ENCODE measurements at regions not wholly inside any gene's neighbourhood (a gene's known extent, or its start where the extent isn't known, plus 50 kb on each side); places are given as distances from the start of the nearest gene placed in this dataset.

DNA sequence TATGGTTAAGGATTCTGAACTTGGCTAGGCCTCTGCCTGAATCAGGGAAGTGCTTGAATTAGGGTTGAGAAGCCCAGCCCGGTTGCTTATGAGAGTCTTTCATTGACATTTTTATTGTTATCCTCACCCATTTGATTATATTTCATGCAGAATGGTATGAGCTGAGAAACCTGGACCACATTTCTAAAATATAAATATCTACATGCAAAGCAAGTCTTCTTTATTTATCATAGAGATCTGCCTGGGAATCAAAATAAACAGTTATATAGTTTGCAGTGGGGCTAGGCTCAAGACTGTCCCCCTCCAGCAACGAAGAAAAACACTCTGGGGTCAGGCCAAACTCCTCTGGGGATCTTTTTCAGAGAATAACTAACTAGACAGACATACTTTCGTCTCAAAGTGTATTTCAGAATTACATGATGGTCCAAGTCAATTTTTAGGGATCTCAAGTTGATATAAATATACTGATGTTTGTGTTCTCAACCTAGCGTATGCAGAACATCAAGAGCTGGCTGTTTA lies 675.4 kb upstream of the NR2F2 start:
- DNase-seq (ENCODE audit: low read depth in 1 of 2, low spot score in 1 of 2): no peak
- Histone ChIP-seq H3K27me3 (ENCODE audit: insufficient read depth, poor library complexity, severe bottlenecking) (no peaks in the 10 kb centered on the region), H3K4me3 (replicated peaks; ENCODE audit: insufficient read depth, low read length) (no peak overlapping the region), H3K27ac (replicated peaks) (no peak overlapping the region)
- TF ChIP-seq GABPA (IDR thresholded peaks at IDR 0.05; ENCODE audit: low read depth): no peak

DNA sequence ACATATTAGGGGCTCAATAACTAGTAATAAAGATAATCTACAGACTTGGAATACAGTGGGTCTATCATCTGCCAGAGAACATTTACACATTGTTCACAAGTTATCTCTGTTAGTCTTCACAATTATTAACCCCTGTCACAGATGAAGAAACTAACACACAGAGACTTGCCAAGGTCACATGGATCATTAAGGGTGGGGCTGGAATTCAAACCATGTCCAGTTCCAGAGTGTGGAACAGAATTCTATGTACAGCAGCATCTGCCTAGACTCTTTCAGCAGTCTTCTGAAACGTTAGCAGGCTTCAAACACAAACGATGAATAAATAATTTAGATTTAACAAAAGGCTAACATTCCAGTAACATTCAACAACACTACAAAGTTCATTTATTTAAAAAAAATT lies 673.9 kb upstream of the NR2F2 start:
- TF ChIP-seq GABPA (IDR thresholded peaks at IDR 0.05; ENCODE audit: low read depth) (no peak), SPI1 (IDR thresholded peaks at IDR 0.05; ENCODE audit: borderline replicate concordance, low read depth) (no peak), POLR2AphosphoS5 (IDR thresholded peaks at IDR 0.05; ENCODE audit: low read depth) (no peak)
- TF ChIP-seq, protein P1, sequence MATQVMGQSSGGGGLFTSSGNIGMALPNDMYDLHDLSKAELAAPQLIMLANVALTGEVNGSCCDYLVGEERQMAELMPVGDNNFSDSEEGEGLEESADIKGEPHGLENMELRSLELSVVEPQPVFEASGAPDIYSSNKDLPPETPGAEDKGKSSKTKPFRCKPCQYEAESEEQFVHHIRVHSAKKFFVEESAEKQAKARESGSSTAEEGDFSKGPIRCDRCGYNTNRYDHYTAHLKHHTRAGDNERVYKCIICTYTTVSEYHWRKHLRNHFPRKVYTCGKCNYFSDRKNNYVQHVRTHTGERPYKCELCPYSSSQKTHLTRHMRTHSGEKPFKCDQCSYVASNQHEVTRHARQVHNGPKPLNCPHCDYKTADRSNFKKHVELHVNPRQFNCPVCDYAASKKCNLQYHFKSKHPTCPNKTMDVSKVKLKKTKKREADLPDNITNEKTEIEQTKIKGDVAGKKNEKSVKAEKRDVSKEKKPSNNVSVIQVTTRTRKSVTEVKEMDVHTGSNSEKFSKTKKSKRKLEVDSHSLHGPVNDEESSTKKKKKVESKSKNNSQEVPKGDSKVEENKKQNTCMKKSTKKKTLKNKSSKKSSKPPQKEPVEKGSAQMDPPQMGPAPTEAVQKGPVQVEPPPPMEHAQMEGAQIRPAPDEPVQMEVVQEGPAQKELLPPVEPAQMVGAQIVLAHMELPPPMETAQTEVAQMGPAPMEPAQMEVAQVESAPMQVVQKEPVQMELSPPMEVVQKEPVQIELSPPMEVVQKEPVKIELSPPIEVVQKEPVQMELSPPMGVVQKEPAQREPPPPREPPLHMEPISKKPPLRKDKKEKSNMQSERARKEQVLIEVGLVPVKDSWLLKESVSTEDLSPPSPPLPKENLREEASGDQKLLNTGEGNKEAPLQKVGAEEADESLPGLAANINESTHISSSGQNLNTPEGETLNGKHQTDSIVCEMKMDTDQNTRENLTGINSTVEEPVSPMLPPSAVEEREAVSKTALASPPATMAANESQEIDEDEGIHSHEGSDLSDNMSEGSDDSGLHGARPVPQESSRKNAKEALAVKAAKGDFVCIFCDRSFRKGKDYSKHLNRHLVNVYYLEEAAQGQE (IDR thresholded peaks at IDR 0.05; ENCODE audit: insufficient replicate concordance, low read depth): no peak
- TF ChIP-seq, protein P2, sequence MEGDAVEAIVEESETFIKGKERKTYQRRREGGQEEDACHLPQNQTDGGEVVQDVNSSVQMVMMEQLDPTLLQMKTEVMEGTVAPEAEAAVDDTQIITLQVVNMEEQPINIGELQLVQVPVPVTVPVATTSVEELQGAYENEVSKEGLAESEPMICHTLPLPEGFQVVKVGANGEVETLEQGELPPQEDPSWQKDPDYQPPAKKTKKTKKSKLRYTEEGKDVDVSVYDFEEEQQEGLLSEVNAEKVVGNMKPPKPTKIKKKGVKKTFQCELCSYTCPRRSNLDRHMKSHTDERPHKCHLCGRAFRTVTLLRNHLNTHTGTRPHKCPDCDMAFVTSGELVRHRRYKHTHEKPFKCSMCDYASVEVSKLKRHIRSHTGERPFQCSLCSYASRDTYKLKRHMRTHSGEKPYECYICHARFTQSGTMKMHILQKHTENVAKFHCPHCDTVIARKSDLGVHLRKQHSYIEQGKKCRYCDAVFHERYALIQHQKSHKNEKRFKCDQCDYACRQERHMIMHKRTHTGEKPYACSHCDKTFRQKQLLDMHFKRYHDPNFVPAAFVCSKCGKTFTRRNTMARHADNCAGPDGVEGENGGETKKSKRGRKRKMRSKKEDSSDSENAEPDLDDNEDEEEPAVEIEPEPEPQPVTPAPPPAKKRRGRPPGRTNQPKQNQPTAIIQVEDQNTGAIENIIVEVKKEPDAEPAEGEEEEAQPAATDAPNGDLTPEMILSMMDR (IDR thresholded peaks at IDR 0.05; ENCODE audit: insufficient read depth, low read length): no peak
- no peaks in the 10 kb centered on the region for H3K27me3 ChIP-seq (ENCODE audit: insufficient read depth, poor library complexity, severe bottlenecking)
- DNase-seq (ENCODE audit: low read depth in 1 of 2, low spot score in 1 of 2): no peak
- no peak overlapping the region for H3K27ac ChIP-seq (replicated peaks)
- H3K4me3 ChIP-seq (replicated peaks; ENCODE audit: insufficient read depth, low read length): no peak overlapping the region

DNA sequence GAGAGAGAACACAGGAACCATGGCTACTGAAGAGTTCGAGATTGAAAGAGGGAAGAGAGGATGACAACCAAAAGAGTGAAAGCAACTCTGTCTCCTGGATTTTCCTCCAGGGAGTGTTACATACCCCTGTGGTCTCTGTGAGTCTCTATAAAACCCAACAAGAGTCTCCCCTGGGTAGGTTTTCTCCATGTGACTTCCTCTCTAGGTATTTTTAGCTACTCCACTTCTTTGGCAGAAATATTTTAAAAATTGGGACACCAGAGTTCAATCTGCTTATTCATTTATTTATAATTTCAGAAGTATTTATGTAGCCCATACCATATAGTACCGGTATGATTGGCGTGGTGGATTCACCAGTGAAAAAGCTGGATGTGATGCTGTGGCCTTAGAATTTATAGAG lies 671.7 kb upstream of the NR2F2 start:
- no peak for DNase-seq (ENCODE audit: low read depth in 1 of 2, low spot score in 1 of 2)
- Histone ChIP-seq H3K27me3 (ENCODE audit: insufficient read depth, poor library complexity, severe bottlenecking) (no peaks in the 10 kb centered on the region), H3K4me3 (replicated peaks; ENCODE audit: insufficient read depth, low read length) (no peak overlapping the region), H3K27ac (replicated peaks) (no peak overlapping the region)
- TF ChIP-seq POLR2AphosphoS5 (IDR thresholded peaks at IDR 0.05; ENCODE audit: low read depth) (no peak), SPI1 (IDR thresholded peaks at IDR 0.05; ENCODE audit: borderline replicate concordance, low read depth) (no peak), GABPA (IDR thresholded peaks at IDR 0.05; ENCODE audit: low read depth) (no peak)
- TF ChIP-seq, protein P2 (IDR thresholded peaks at IDR 0.05; ENCODE audit: insufficient read depth, low read length): no peak
- TF ChIP-seq, protein P1 (IDR thresholded peaks at IDR 0.05; ENCODE audit: insufficient replicate concordance, low read depth): no peak

DNA sequence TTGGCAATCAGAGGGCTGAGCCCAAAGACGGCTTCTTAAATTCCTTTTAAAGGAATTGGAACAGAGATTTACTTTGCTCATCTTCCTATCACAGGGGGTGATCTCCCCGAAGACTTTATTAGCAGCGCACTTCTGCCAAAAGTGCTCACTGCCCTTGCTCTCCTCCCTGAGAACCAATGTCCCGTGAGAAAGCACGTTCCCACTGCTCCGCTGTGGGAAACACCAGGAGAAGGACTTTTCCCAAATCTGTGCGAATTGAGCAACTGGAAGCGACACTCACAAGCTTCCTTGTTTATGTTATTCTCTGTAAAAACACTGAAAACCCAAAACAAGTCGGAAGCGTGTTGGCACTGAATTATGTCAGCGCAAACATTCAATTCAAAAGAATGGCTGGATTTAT lies 670.8 kb upstream of the NR2F2 start:
- no peak overlapping the region for H3K4me3 ChIP-seq (replicated peaks; ENCODE audit: insufficient read depth, low read length)
- no peak overlapping the region for H3K27ac ChIP-seq (replicated peaks)
- no peaks in the 10 kb centered on the region for H3K27me3 ChIP-seq (ENCODE audit: insufficient read depth, poor library complexity, severe bottlenecking)
- DNase-seq (ENCODE audit: low read depth in 1 of 2, low spot score in 1 of 2): no peak
- TF ChIP-seq POLR2AphosphoS5 (IDR thresholded peaks at IDR 0.05; ENCODE audit: low read depth) (no peak), SPI1 (IDR thresholded peaks at IDR 0.05; ENCODE audit: borderline replicate concordance, low read depth) (no peak), GABPA (IDR thresholded peaks at IDR 0.05; ENCODE audit: low read depth) (no peak)
- TF ChIP-seq, protein P2 (IDR thresholded peaks at IDR 0.05; ENCODE audit: insufficient read depth, low read length): no peak
- TF ChIP-seq, protein P1 (IDR thresholded peaks at IDR 0.05; ENCODE audit: insufficient replicate concordance, low read depth): no peak
